AG09309 (cell line): ENCODE measurements at regions not wholly inside any gene's neighbourhood (a gene's known extent, or its start where the extent isn't known, plus 50 kb on each side); places are given as distances from the start of the nearest gene placed in this dataset.

Experiments
- DNase-seq: peaks from one replicate; pipeline ENCODE4 v3.0.0-alpha.2; 2010; ENCODE audit warnings: low read depth
- H3K4me3 ChIP-seq: 2 replicates; pipeline ENCODE4 v1.5.1; 2011; ENCODE audit warnings: mild to moderate bottlenecking, low read depth, low read length, moderate library complexity; ENCODE audit not compliant: control insufficient read depth
- TF ChIP-seq, protein P1 (sequence below): IDR thresholded peaks from 2 replicates; pipeline ENCODE4 v1.5.1; 2011; ENCODE audit warnings: mild to moderate bottlenecking, low read depth, low read length, inconsistent platforms; ENCODE audit not compliant: insufficient read depth, control insufficient read depth; ENCODE audit errors: missing control alignments

DNA sequence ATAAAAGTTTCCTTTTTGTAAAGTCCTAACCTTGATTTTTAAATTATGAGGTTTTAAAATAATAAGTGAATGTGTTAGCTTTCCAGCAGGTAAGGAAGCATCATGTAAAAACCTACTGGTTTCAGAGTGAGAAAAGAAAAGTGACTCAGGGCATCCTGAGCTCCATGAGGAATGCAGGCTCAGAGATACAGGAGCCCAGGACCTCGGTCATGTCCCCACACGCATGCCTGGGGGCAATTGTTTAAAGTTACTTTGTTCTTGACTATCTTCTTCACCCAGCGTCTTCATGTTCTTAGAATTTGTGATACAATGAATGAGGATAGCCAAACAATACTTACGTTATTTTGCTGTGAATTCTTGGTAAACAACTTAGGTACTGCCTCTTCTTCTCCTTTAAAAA lies 117.4 kb upstream of the PLPPR5 start:
- no peak overlapping the region for H3K4me3 ChIP-seq
- DNase-seq, result no peak
- TF ChIP-seq, protein P1, sequence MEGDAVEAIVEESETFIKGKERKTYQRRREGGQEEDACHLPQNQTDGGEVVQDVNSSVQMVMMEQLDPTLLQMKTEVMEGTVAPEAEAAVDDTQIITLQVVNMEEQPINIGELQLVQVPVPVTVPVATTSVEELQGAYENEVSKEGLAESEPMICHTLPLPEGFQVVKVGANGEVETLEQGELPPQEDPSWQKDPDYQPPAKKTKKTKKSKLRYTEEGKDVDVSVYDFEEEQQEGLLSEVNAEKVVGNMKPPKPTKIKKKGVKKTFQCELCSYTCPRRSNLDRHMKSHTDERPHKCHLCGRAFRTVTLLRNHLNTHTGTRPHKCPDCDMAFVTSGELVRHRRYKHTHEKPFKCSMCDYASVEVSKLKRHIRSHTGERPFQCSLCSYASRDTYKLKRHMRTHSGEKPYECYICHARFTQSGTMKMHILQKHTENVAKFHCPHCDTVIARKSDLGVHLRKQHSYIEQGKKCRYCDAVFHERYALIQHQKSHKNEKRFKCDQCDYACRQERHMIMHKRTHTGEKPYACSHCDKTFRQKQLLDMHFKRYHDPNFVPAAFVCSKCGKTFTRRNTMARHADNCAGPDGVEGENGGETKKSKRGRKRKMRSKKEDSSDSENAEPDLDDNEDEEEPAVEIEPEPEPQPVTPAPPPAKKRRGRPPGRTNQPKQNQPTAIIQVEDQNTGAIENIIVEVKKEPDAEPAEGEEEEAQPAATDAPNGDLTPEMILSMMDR, result no peak

GRCh38 chr1:99123936-99124335 lies 119.3 kb upstream of the PLPPR5 start:
- TF ChIP-seq, protein P1, result no peak
- no peak for DNase-seq
- H3K4me3 ChIP-seq, result no peak overlapping the region

DNA sequence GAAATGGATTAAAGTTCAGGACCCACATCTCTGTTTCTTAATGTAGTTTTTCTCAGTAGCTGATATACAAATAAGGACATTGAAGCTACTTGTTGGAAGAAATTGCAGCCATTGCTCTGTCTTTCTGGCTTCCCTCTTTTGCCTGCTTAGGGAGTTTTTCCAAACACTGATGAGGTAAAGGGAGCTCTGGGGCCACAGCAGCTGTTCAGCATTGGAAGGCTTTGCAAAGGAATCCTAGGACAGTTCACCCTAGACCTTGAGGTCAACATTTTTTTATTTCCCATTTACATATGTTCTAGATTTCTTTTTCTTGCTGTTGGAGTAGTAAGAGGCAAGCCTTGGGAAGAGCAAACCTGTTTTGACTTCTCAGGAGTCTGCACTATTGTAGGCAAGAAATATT lies 126.9 kb upstream of the PLPPR5 start:
- TF ChIP-seq, protein P1, result no peak
- DNase-seq, result no peak
- no peak overlapping the region for H3K4me3 ChIP-seq

DNA sequence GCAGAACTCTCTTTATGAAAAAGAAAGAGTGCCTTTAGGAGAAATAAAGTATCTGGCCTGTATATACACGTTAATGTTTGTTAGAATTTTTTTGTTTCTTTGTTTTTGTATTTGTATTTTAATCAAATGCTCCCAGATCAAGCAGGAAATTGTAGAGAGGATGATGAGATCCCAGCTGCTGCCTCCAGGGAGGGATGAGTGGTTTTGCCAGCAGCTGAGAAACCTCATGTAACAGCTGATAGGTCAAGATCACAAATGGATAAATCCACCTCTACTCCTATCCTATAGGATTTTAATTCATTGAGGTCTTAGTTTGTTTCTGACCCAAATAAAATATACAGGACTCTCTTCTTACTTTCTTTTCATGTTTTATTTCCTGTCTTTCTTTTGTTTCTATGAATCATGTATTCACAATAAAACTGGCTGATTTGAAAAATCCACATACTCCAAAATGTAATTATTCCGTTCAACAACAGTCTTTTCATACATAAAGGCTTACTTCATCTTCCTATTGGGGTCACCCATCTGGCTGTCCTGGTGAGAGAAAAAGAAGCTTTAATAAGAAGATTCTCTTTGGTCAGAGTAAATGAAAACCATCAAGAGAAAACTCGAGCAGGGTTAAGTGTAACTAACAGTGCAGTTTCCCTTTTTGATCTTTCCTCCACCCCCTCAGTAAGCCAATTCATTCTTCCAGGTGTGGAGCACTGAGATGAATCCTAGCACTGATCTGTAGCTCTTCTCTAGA lies 129.3 kb upstream of the PLPPR5 start:
- no peak for DNase-seq
- no peak overlapping the region for H3K4me3 ChIP-seq
- TF ChIP-seq, protein P1, result no peak

- no peak for DNase-seq
- TF ChIP-seq, protein P1, result no peak
- H3K4me3 ChIP-seq, result no peak overlapping the region
Observed at GRCh38 chr1:99137554-99138206, 126.6 kb upstream of the PLPPR4 start.

- TF ChIP-seq, protein P1, result no peak
- no peak overlapping the region for H3K4me3 ChIP-seq
Observed at GRCh38 chr1:99139876-99140275, 124.4 kb upstream of the PLPPR4 start.

More at GRCh38 chr1:99139876-99140275, 124.4 kb upstream of the PLPPR4 start:
- DNase-seq, result no peak
